GM18519 (cell line): ENCODE measurements at regions not wholly inside any gene's neighbourhood (a gene's known extent, or its start where the extent isn't known, plus 50 kb on each side); places are given as distances from the start of the nearest gene placed in this dataset.

Experiments
- ATAC-seq: cut with Tn5 transposase; IDR thresholded peaks from one replicate; pipeline ENCODE4 v1.9.1; 2021; ENCODE audit warnings: mild to moderate bottlenecking, moderate library complexity; ENCODE audit not compliant: unreplicated experiment, low FRiP score

- ATAC-seq: no peak
These were observed 341.1 kb downstream of the RAPGEF2 start for GRCh38 chr4:159443975-159444374.

DNA sequence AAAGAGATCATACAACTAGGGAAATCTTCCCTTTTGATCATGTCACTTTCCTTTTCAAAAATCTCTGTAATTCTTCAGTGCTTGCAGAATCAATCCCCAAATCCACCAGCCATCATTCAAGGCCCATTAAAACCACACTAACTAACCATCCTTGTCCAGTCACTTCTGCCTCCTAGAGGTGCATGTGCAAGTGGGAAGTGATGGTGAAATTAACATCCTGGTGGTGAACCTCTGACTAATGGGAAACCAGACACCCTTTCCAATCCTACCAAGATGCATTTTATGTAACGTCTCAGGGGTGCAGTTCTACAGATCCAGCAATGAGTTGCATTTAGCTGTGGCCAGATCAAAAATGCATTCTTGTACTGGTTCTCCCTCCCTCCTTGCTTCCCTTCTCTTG, 341.8 kb downstream of the RAPGEF2 start:
- no peak for ATAC-seq

DNA sequence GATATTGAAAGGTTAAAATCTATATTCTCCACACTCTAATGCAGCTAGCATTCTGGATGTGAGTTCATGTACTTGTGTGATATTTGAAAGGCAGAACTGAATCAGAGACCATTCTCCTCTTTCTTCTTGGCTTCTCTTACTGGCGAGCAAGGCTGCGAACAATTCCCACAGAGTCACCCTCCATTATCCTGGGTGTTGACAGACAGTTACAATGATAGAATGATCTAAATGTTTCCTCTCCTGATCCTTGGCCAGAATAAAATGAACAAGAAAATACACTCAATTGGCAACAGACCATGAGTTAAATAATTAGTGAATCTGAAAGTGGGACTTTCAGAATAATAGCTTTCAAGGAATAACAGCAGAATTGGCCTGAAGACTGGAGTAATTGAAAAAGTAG, 342.8 kb downstream of the RAPGEF2 start:
- ATAC-seq: no peak

GRCh38 chr4:159446266-159446976, 343.5 kb downstream of the RAPGEF2 start:
- peak; percentile 99 for ATAC-seq

GRCh38 chr4:159447296-159447695, 344.4 kb downstream of the RAPGEF2 start:
- ATAC-seq: no peak

DNA sequence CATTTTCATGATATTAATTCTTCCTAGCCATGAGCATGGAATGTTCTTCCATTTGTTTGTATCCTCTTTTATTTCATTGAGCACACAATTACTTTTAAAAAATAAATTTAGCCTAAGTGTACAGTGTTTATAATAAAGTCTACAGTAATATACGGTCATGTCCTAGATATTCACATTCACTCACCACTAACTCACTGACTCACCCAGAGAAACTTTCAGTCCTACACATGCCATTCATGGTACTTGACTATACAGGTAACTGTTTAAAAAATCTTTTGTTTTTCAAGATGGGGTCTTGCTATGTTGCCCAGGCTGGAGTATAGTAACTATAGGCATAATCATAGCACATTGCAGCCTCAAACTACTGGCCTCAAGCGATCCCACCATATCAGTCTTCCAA, 348.1 kb downstream of the RAPGEF2 start:
- ATAC-seq: no peak

DNA sequence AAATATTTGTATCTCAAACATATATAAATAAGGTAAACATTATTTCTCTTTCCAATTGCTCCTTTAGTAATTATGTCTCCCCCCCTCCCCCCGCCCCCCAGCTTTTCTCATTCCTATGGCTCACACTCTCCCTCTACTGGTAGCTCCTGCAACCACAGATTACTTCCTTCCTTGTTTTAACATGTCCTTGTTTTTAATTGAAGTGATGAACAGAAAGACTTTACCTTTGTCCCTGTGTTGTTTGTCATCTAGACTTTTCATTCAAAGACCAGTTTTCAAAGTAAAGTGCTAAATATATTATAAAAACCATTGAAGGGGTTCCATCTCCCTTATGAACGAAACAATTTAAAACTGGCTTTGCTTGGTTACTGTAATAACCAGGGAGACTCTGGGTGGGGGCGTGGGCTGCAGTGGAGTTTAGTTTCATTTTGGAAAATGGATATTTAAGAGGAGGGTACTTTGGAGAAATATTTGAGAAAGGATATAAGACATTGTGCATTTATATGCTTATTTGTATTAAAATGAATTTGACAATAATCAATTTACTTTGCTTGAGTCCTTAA, 352.9 kb downstream of the RAPGEF2 start:
- peak; percentile 66 for ATAC-seq

DNA sequence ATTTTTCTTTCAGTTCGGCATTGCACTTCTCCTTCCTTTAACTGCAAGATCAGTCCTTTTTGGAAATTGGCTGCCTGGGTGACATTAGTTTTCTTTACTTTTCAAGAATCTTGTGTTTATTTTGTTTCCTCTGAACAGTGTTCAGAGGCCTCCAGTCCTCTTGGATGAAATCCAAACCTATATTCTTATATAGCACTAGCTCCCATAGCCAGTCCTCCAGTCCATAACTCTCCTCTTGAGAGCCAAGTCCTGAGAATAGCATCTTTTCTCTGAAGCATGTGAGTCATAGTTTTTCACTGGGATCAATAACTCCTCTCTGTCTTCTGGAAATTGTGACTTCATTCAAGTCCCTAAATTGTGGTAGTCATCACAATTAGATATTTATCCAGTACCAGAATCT, 357.5 kb downstream of the RAPGEF2 start:
- ATAC-seq: no peak

DNA sequence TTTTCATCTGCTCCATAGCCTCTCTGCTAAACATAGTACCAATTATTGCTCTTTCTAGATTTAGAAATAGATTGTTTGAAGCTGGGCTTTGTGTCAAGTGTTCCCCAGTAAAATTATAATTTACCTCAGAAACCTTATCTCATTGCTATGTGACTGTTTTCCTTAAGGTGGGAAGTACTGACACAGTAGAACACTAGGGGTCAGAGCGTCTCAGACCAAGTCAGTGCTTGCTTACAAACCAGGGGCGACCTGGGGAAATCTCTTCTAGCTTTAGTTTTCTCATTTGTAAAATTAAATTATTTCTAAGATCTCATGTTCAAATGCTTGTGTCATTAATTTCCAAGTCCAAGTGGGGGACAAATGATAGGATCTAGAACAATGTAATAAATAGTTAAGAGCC, 360.4 kb downstream of the RAPGEF2 start:
- no peak for ATAC-seq

GRCh38 chr4:159464302-159464701, 361.4 kb downstream of the RAPGEF2 start:
- no peak for ATAC-seq

- ATAC-seq: no peak
These were observed 374.0 kb downstream of the RAPGEF2 start for GRCh38 chr4:159476886-159477285.

DNA sequence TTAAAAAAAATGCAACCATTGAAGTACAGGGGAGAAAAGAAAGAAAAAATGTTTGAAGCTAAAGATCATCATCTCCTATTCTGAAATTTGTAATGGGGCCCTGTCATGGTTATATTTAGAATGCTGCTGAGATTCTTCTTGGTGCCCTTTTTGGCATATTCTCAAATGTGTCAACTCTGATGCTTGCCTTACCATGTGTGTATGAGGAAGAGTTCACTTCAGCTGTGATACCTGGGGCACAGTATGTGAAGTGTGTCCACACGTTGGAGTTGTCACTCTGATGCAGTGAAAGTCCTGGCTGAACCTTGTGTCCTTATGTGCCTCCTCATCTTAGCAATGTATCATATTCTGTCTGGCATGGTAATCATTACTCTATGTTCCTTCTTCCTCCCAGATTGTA, 377.9 kb downstream of the RAPGEF2 start:
- no peak for ATAC-seq

GRCh38 chr4:159481936-159482335, 379.1 kb downstream of the RAPGEF2 start:
- no peak for ATAC-seq

DNA sequence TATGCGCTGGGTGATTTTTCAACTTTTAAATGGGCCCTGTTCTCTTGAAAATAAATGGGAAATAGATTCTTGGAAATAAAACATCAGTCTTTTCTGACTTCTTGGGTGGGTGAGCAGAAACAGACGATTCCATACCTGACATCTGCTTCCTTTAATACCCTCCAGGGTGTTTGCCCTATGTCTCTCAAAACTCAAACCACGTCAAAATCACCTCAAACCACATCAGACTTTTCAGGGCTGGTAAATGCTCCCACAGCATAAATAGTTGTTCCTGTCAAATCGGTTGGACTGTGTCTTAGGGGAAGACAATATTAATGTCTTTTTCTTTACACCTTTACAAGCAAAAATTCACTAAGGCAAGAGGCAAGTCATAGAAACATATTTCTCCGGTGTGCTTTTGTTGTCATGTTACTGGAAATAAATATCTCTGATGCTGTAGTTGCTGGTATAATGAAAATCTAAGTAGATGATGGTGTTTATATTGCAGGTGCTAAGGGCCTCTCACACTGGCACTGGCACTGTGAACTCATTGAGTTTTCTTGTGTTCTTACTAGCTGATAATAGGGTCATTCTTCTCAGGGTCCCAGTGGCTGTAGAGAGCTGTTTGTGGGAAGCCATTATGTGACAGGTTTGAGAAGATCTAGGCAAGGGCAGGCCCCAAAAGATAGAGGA, 380.4 kb downstream of the RAPGEF2 start:
- ATAC-seq: no peak

- ATAC-seq: no peak
These were observed 381.2 kb downstream of the RAPGEF2 start for GRCh38 chr4:159483782-159484741.

DNA sequence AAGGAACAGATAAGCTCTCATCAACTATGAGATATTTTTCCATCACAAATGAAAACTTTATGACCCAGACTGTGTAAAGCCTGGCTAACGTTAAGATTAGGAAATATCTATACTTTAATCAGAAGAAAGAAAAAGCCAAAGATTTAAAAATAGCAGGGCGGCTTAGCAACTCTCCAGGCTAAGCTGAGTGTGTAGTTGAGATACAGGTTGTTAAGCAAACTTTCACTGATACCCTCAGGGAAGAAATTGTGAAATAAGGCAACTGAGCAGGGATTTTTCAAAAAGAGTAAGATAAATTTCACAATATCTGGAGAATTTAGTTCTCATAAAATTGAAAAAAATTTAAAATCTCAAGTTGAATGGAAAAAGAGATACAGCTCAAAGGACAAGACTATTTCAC, 382.0 kb downstream of the RAPGEF2 start:
- ATAC-seq: no peak

DNA sequence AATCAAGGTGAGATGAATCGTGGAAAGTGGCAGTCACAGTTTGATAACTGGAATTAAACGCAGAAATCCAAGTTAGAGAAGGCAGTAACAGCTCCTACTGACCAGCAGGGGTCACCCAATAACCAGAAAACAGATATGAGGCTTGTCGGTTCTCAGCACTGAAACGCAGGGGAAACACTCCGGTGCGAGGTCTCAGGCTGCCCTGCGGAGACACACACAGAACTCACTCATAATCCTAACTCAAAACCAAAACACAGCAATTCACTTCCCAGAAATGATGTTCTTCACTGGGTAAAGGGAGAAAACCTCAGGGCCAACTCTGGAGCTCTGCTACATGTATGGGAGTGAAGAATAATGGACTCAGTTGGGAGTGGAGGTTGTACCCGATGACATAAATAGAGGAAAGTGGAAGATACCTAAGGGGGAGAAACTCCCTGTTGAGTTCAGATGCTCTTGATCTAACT, 384.4 kb downstream of the RAPGEF2 start:
- ATAC-seq: peak; percentile 91

DNA sequence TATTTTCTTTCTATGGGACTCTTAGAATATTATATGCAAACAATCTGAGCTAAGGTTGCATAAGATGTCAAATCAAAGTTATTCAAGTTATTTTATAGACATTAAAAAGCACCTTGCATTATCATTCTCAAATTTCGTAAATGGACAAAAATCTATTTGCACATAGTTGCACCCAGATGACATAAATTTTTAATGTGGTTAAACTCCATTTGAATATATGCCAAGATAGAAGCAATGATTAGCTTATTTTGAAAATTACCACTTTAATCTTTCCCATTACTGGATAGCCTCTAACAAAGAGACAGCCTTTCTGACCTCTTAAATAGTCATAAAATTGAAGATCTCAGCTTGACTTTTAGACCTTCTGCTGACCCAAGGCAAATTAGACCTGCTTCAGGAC, 386.8 kb downstream of the RAPGEF2 start:
- ATAC-seq: no peak

GRCh38 chr4:159495515-159496236, 392.8 kb downstream of the RAPGEF2 start:
- no peak for ATAC-seq

- no peak for ATAC-seq
These were observed 393.4 kb downstream of the RAPGEF2 start for GRCh38 chr4:159496248-159496647.
